Activated B cell treated with CpG ODN at 0.5 μM for 24 hours (primary cell): ENCODE measurements at regions not wholly inside any gene's neighbourhood (a gene's known extent, or its start where the extent isn't known, plus 50 kb on each side); places are given as distances from the start of the nearest gene placed in this dataset.

Experiments
- ATAC-seq: fragments of 200-7000 bp; cut with Tn5 transposase; one replicate; pipeline ENCODE4 v1.10.0; 2021; ENCODE audit warnings: low read depth, mild to moderate bottlenecking, moderate library complexity
- CTCF ChIA-PET: fragments of 350-600 bp; sonication (Branson Sonifier 250); formaldehyde crosslinking; loops from one replicate; lab custom pipeline; 2021; ENCODE audit warnings: antibody characterized with exemption; lab: Charles Lee
- POLR2A ChIA-PET: fragments of 350-600 bp; sonication (Branson Sonifier 250); formaldehyde crosslinking; loops from one replicate; lab custom pipeline; 2021; ENCODE audit warnings: antibody characterized with exemption; lab: Charles Lee
- DNase-seq: peaks from one replicate; pipeline ENCODE4 v3.0.0; 2022
- H3K27ac Mint-ChIP-seq: one replicate; pipeline ENCODE4 v1.8.0; 2020; ENCODE audit warnings: mixed read lengths
- H3K27me3 Mint-ChIP-seq: one replicate; pipeline ENCODE4 v1.8.0; 2021; ENCODE audit warnings: mixed read lengths
- H3K36me3 Mint-ChIP-seq: one replicate; pipeline ENCODE4 v1.8.0; 2021; ENCODE audit warnings: low read depth, mixed read lengths
- H3K4me1 Mint-ChIP-seq: one replicate; pipeline ENCODE4 v1.8.0; 2021; ENCODE audit warnings: mixed read lengths
- H3K4me3 Mint-ChIP-seq: one replicate; pipeline ENCODE4 v1.8.0; 2020; ENCODE audit warnings: mild to moderate bottlenecking, mixed read lengths
- H3K9me3 Mint-ChIP-seq: one replicate; pipeline ENCODE4 v1.8.0; 2020; ENCODE audit warnings: mixed read lengths
- intact Hi-C: fragments of 100-400 bp; cut with micrococcal nuclease; formaldehyde crosslinking; loops from one replicate; pipeline ENCODE4 v1.15.1; 2024
- TF ChIP-seq, protein P1 (sequence below): fragments of 200-600 bp; IDR thresholded peaks from one replicate; pipeline ENCODE4 v1.8.0; 2022; ENCODE audit warnings: antibody characterized with exemption, mild to moderate bottlenecking

DNA sequence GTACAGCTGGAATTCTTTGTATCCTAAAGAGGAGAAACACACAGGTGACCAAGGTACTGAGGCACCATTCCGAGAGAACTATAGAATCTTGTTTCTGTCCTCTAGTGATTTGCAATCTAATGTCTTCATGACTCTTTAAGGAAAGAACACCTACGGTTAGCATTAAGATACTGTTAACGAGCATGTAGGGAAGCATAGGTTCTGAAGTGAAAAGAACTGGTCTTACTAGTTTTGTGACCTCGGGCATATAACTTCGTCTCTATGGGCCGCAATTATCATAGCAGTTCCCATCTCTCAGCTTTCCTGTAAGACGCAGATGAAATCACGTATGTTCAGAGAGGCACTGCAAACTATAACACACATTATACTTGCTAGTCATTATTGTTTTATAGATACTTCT is 193.0 kb upstream of the NBEA start:
- no peak for DNase-seq
- Mint-ChIP-seq H3K9me3 (no peaks in the 10 kb centered on the region), H3K27me3 (peaks cover 2% of the 10 kb centered on the region), H3K4me3 (no peak overlapping the region), H3K36me3 (no peaks in the 10 kb centered on the region), H3K4me1 (no peaks in the 10 kb centered on the region), H3K27ac (no peak overlapping the region)
- no peak for ATAC-seq
- intact Hi-C loops, result no loop called here
- TF ChIP-seq, protein P1, sequence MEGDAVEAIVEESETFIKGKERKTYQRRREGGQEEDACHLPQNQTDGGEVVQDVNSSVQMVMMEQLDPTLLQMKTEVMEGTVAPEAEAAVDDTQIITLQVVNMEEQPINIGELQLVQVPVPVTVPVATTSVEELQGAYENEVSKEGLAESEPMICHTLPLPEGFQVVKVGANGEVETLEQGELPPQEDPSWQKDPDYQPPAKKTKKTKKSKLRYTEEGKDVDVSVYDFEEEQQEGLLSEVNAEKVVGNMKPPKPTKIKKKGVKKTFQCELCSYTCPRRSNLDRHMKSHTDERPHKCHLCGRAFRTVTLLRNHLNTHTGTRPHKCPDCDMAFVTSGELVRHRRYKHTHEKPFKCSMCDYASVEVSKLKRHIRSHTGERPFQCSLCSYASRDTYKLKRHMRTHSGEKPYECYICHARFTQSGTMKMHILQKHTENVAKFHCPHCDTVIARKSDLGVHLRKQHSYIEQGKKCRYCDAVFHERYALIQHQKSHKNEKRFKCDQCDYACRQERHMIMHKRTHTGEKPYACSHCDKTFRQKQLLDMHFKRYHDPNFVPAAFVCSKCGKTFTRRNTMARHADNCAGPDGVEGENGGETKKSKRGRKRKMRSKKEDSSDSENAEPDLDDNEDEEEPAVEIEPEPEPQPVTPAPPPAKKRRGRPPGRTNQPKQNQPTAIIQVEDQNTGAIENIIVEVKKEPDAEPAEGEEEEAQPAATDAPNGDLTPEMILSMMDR, result no peak
- ChIA-PET CTCF (no interaction called here), POLR2A (no interaction called here)

DNA sequence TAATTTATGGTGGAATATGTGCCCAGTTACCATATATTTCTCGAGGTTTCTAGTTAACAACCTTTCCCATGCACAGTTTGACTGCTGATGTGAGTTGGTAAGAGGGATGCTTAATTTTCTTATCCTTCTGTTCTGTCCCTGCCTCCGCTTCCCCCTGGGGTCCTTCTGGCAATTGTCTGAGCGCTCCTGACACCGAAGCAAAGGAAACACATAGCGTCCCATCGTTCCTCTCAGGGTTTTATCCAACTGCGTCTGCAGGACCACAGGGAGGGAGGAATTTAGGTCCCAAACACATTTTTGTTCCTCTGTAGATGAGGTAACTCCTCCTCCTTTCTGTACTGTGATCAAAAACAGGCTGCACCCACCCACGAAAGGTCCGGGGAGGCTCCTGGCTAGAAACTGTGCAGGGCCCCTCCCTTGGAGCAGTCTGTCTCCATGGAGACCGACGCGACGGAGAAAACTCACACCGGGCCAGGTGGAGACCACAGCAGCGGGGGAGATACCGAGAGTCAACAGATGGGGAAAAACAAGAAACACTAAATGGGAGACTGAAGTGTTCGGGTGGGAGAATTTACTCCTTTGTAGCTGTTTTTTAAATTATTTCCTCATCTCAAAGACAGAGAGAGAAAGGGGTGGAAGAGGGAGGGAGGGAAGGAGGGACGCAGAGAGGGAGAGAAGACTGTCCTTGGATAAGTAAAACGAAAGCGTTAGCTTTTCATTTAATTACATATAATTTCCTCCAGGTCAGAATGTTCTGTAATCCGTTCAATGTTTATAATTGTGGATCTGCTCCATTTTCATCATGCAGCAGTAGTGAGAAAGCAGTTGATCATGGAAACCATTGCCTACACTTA is 191.8 kb upstream of the NBEA start:
- H3K36me3 Mint-ChIP-seq, result no peaks in the 10 kb centered on the region
- ChIA-PET POLR2A (no interaction called here), CTCF (no interaction called here)
- no peak overlapping the region for H3K27ac Mint-ChIP-seq
- no peaks in the 10 kb centered on the region for H3K9me3 Mint-ChIP-seq
- intact Hi-C loops, result no loop called here
- H3K4me1 Mint-ChIP-seq, result no peaks in the 10 kb centered on the region
- H3K4me3 Mint-ChIP-seq, result no peak overlapping the region
- TF ChIP-seq, protein P1, result no peak
- ATAC-seq, result no peak
- H3K27me3 Mint-ChIP-seq, result peaks cover 2% of the 10 kb centered on the region
- no peak for DNase-seq

GRCh38 chr13:34751044-34751443 is 191.0 kb upstream of the NBEA start:
- intact Hi-C loops, result no loop called here
- TF ChIP-seq, protein P1, result no peak
- ATAC-seq, result no peak
- no peaks in the 10 kb centered on the region for H3K9me3 Mint-ChIP-seq
- CTCF ChIA-PET, result no interaction called here
- peaks cover 2% of the 10 kb centered on the region for H3K27me3 Mint-ChIP-seq
- no peak overlapping the region for H3K4me3 Mint-ChIP-seq
- POLR2A ChIA-PET, result no interaction called here
- H3K4me1 Mint-ChIP-seq, result no peaks in the 10 kb centered on the region
- H3K27ac Mint-ChIP-seq, result no peak overlapping the region
- H3K36me3 Mint-ChIP-seq, result no peaks in the 10 kb centered on the region
- DNase-seq, result no peak

DNA sequence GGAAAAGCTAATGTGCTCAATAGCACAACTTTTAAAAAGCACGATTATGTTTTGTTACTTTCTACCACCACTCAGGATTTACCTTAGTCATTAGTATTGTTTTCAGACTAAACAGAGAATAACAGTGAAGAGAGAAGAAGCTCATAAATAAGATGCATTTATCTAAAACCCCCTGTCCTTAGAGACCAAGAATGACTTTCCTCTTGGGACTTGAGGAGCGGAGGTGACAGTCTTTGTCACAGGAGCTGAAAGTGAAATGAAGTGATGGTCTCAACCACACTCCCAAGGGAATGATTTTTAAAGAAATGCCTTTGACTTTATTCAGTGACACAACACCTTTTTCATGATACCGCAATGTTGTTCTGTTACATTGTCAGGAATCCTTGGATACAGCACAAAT is 190.6 kb upstream of the NBEA start:
- TF ChIP-seq, protein P1, result no peak
- Mint-ChIP-seq H3K9me3 (no peaks in the 10 kb centered on the region), H3K27ac (no peak overlapping the region), H3K36me3 (no peaks in the 10 kb centered on the region), H3K4me1 (no peaks in the 10 kb centered on the region), H3K27me3 (peaks cover 2% of the 10 kb centered on the region), H3K4me3 (no peak overlapping the region)
- DNase-seq (no peak), ATAC-seq (no peak)
- intact Hi-C loops, result no loop called here
- ChIA-PET CTCF (no interaction called here), POLR2A (no interaction called here)

GRCh38 chr13:34752283-34752960 is 189.6 kb upstream of the NBEA start:
- Mint-ChIP-seq H3K27ac (no peak overlapping the region), H3K9me3 (no peaks in the 10 kb centered on the region), H3K4me1 (no peaks in the 10 kb centered on the region), H3K27me3 (peaks cover 2% of the 10 kb centered on the region), H3K36me3 (no peaks in the 10 kb centered on the region), H3K4me3 (no peak overlapping the region)
- intact Hi-C loops, result no loop called here
- DNase-seq, result no peak
- POLR2A ChIA-PET, result no interaction called here
- CTCF ChIA-PET, result no interaction called here
- TF ChIP-seq, protein P1, result no peak
- no peak for ATAC-seq
